ENCODE measurements at regions not wholly inside any gene's neighbourhood (a gene's known extent, or its start where the extent isn't known, plus 50 kb on each side); places are given as distances from the start of the nearest gene placed in this dataset.
"Not testable (repeated sequence)": the region's sequence is repeated elsewhere in the genome, so short reads cannot be mapped to it uniquely, and the experiment has no call there.

DNA sequence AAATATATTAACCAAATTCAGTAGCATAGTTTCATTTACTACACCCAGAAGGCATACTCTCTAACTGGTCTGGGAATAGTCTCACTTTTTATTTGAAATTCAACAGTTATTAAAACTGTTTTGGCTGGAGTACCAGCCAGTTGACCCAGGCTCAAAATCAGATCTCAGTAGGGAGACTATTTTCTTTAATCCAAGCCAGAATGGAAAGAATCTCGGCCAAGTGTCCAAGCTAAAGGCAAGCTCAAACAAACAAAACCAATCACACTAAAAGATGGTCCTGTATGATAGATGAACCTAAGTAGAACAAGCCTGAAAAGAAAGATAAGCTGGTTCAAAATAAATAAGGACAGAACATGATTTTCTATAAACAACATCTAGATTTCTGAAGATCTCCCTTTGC lies 259.6 kb upstream of the POM121L12 start:
- no peak for DNase-seq

DNA sequence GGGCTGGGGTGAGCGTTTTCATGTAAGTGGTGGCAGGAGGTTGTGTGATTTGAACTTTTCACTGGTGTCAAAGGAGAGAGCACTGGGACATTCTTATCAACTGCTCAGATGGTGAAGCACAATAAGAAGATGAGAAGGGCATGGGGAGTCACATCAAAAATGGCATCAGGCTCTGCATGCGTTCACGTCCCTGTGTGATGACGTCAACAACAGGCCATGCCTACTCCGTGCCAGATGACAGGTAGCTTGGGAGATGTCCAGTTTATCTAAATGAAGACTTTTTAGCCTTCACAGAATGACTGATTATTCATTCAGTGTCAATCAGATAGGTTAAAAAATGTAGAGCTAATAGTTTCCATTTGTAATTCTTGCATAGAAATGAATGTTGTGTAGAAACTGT lies 264.3 kb upstream of the POM121L12 start:
- DNase-seq = no peak

DNA sequence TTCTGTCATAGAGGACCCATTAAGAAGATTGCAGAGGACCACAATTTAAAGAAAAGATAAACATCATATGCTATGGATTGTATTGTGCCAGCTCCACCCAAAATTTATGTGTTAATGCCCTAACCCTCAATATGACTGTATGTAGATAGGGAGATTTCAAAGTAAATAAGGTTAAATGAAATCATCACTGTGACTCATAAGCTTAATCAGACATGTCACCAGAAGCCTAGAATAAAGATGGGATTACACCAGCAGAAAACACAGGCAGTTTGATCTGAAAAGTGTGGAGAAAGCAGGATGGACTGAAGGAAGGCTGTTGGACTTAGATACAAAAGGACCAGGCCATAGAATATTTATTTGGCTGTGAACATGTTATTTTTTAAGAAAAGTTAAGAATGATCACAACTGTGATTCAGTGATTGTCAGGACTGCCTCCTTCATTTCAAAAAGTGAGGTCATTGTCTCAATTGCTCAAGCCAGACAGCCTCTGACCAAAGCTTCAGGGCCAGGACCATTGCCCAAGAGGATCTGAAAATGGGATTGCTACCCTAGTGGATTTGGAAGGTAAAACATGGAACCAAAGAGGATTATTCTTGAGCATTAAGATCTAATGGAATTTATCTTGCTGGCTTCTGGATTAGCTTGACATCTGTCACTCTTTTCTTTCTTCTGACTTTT lies 270.8 kb upstream of the POM121L12 start:
- no peak for DNase-seq

DNA sequence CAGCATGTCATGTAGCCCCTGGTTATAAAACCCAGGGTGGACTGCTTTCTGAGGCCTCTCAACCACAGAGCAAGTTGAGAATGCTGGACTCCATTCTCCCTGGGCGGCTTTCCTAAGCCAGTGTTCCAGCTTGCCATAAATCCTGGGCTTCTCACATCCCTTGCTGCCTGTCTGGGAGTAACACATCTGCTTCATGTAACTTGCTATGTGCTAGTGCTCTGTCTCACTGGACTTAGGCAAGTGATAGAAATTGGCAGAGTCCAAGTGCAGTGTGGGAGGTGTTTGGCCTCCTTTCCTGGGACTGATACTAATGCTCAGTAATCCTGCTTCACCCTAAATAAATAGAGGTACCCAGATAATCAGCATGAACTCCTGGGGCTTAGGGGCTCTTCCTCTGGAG lies 277.1 kb upstream of the POM121L12 start:
- DNase-seq = no peak

GRCh38 chr7:52753855-52754254 lies 281.6 kb upstream of the POM121L12 start:
- no peak for DNase-seq

DNA sequence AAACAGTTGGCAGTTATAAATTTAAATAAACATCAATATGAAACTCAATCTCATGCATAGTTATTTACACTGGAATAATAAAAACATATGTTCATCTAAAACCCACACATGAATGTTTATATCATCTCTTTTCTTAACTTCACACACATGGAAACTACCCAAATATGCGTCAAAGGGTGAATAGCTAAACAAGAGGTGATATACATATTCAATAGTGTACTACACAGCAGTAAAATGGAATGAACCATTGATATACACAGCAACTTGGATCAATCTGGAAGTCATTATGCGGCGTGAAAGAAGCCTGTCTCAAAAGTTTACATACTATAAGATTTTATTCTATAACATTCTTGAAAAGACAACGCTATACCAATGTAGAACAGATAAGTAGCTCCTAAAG lies 282.5 kb upstream of the POM121L12 start:
- no peak for DNase-seq

GRCh38 chr7:52749880-52750279 lies 285.6 kb upstream of the POM121L12 start:
- DNase-seq = no peak

GRCh38 chr7:52747817-52748216 lies 287.6 kb upstream of the POM121L12 start:
- no peak for DNase-seq

DNA sequence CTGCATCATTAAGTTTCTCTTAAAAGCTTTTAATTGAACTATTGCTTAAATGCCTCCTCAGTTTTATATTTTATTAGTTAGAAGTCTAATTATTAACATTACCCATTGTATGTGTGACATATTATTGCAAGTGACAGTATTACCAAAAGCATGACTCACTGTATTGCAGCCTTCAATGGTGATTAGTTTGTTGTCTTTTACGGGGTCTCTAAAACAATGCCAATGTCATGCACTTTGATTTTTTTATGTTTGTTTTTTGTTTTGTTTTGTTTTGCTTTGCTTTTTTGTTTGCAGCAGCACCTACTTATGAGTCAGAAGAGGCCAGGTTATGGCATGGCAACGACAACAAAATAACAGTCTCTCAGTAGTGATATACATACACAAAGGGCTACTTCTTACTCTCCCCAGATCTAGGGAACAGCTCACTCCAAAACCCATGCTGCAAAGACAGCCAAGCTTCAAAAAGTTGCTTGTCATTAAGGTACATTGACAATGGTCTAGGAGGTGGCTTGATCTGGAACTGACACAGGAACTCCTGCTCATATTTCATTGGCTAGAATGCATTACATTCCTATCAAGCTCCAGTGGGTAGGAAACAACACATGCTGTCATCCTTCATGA lies 293.7 kb upstream of the POM121L12 start:
- no peak for DNase-seq

GRCh38 chr7:52735656-52736055 lies 299.8 kb upstream of the POM121L12 start:
- DNase-seq = no peak

- DNase-seq = not testable (repeated sequence)
Measured at GRCh38 chr7:52728683-52729082, 306.8 kb upstream of the POM121L12 start.

GRCh38 chr7:52727632-52728031 lies 307.8 kb upstream of the POM121L12 start:
- no peak for DNase-seq

DNA sequence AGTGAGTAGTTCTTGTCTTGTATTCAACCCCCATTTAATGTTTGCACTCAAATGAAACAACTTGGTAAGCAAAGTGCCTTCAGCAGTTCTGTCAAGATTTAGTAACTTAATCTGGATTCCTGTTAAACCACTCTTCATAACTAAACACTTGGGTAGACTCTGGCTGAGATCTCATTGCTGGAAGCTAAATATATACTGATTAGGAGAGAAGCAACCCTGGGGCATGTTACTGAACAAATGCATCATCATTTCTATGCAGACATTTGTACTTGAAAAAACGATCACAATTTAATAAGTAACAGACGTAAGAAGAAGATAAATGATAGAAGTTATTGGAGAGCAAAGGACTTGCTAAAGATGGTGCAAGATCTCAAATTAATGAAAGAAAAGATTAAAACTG lies 308.4 kb upstream of the POM121L12 start:
- no peak for DNase-seq

GRCh38 chr7:52726493-52726892 lies 308.9 kb upstream of the POM121L12 start:
- no peak for DNase-seq

DNA sequence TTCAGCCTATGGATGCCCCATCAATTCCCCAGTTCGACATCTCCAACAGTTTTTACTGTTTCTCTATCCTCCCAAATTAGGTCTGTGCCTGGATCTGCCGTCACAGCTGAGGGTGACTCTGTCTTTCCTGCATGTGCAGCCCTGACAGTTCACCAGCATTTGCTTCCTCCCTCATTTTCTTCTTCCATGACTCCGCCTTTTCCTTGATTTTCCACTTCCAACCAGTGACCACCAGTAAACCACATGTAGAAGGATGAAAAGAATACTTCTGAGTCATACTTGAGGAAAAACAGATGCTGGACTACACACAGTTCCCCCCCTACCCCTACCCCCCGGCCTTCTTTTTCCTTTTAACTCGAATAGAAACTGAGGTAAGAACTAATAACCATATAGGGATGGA lies 311.8 kb upstream of the POM121L12 start:
- DNase-seq = no peak

DNA sequence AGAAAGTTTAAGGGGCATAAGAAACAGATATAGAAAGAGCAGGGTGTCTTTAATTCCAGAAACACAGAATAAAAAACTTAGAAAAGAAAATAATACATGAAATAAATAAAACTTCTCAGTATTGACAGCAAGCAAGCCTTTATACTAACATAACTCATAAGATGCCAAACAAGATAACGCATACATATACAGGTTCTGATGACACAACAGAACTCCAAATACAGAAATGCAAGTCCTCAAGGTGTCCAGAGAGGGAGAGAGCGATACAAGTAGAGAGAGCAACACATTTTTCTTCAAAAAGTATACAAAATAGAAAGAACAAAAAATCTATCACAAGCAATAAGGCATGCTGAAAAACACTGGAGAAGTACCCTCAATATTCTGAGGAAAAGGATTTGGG lies 314.6 kb upstream of the POM121L12 start:
- no peak for DNase-seq

DNA sequence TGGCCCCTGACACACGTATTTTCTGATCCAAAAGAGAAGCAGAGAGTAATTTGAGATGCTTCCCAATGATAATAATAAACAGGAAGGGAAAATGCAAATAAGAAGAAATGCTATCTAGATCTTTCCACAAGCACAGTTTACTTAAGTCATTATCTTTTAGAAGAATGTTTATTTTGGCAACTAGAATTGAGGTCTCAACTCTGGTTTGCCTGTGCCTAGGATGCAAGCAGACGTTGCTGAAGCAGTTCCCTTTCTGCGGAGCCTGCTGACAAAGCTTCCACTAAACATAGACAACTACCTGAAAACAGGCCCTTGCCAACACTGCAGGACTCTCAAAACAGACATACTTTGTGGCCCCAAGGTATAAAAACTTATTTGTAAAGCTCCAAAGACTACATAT lies 315.8 kb upstream of the POM121L12 start:
- DNase-seq = no peak

GRCh38 chr7:52715701-52716100 lies 319.7 kb upstream of the POM121L12 start:
- no peak for DNase-seq

DNA sequence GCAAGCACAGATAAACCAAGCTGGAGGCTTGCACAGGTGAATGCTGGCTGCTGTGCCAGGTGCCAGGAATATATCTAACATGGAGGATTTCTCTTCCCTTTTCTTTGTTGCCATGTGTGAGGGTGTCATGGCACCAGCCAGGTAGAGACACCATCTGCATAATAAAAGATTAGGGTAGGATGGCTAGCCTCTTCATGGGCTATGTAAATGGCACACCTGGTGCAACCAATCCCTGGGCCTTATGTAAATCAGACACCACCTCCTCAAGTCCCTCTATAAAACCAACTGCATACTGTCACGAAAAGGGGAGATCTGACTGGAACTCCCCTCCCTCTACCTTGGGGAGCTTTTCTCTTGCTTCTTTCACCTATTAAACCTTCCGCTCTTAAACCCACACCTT lies 322.5 kb upstream of the POM121L12 start:
- no peak for DNase-seq

- no peak for DNase-seq
Measured at GRCh38 chr7:52711951-52712350, 323.5 kb upstream of the POM121L12 start.

GRCh38 chr7:52708846-52709245 lies 326.6 kb upstream of the POM121L12 start:
- DNase-seq = no peak

DNA sequence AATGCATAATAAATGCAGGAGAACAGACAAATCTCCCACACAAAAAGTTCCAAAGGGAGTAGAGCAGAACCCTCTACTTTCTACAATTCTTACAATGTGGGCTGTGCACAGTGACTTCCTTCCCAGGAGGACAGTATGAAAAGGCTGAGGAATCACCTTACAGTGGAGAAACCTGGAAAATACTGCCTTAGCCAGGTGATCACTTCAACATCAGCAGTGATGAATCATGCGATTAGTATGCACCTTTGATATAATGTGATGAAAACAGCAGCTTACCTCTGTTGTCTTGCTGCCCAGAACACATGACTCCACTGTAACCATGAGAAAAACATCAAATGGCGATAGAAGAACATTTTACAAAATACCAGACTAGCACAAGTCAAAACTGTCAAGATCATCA lies 329.7 kb upstream of the POM121L12 start:
- no peak for DNase-seq

DNA sequence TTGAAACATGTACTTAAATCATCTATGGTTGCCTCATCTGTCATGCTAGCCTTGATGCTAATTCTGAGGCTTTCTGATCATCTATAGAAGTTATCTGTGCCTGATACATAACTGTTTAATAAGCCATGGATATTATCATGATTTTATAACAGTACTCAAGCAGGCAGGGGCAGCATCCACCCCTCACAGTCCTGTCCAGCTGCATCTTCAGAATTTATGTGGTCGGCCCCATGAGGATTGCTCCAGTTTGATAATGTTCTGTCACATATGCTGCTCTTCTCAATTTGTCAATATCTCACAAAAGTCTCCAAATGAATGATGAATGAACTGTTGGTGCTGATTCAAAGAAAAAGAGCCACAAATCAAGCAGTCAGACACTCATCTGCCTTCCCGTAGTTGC lies 335.1 kb upstream of the POM121L12 start:
- no peak for DNase-seq

- DNase-seq = no peak
Measured at GRCh38 chr7:52695973-52696595, 339.3 kb upstream of the POM121L12 start.

DNA sequence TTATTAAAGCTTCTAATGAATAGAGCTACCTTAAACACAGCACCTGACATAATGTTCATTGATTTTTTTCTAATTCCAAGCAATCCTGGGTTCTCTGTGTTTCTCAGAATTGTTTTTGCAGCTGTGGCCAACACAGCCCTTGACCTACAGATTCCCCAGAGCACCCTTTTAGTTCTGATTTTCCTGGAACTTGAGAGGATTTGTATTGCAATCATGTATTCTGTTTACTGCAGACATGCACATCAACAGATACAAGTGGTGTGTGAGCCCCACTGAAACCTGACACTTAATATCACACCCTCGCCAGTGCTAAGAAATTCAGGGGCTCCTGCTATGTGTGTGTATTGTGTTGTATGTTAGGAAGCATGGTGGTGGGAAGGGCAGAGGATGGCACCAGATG lies 344.2 kb upstream of the POM121L12 start:
- no peak for DNase-seq
